SU-DHL-6 (cell line): ENCODE measurements at regions not wholly inside any gene's neighbourhood (a gene's known extent, or its start where the extent isn't known, plus 50 kb on each side); places are given as distances from the start of the nearest gene placed in this dataset.

Experiments used
- CTCF ChIP-seq: fragments of 200-600 bp; sonication (generic); IDR thresholded peaks from one replicate; pipeline ENCODE4 v1.5.1; 2017; ENCODE audit warnings: antibody characterized with exemption, mild to moderate bottlenecking, low read length, moderate library complexity; ENCODE audit not compliant: insufficient read depth, poor library complexity, severe bottlenecking
- EZH2phosphoT487 ChIP-seq: fragments of 200-600 bp; sonication (generic), shearing (Covaris generic); conservative IDR thresholded peaks from 2 replicates; pipeline ENCODE4 v1.6.1; 2018; ENCODE audit warnings: mild to moderate bottlenecking, antibody characterized with exemption, low read length, moderate library complexity, mixed read lengths

- TF ChIP-seq CTCF: no peak
- no peak for TF ChIP-seq EZH2phosphoT487
Observed at GRCh38 chr10:78335371-78335690, 301.7 kb downstream of the RPS24 start.
